ENCODE measurements at regions not wholly inside any gene's neighbourhood (a gene's known extent, or its start where the extent isn't known, plus 50 kb on each side); places are given as distances from the start of the nearest gene placed in this dataset.

GRCh38 chr4:12265554-12265953, 836.9 kb upstream of the HS3ST1 start:
- DNase-seq (ENCODE audit: insufficient read length, low spot score) (no peak), FAIRE-seq (no peak)

- FAIRE-seq (no peak), DNase-seq (ENCODE audit: insufficient read length, low spot score) (no peak)
Observed at GRCh38 chr4:12260453-12260852, 831.8 kb upstream of the HS3ST1 start.

GRCh38 chr4:12244973-12245372, 816.3 kb upstream of the HS3ST1 start:
- no peak for FAIRE-seq
- DNase-seq (ENCODE audit: insufficient read length, low spot score), result no peak

- DNase-seq (ENCODE audit: insufficient read length, low spot score) (no peak), FAIRE-seq (no peak)
Observed at GRCh38 chr4:12242354-12242753, 813.7 kb upstream of the HS3ST1 start.

- FAIRE-seq (no peak), DNase-seq (ENCODE audit: insufficient read length, low spot score) (no peak)
Observed at GRCh38 chr4:12239897-12240636, 811.4 kb upstream of the HS3ST1 start.

GRCh38 chr4:12231098-12231497, 802.4 kb upstream of the HS3ST1 start:
- DNase-seq (ENCODE audit: insufficient read length, low spot score) (no peak), FAIRE-seq (no peak)

- DNase-seq (ENCODE audit: insufficient read length, low spot score) (no peak), FAIRE-seq (no peak)
Observed at GRCh38 chr4:12221031-12221430, 792.3 kb upstream of the HS3ST1 start.

GRCh38 chr4:12211636-12212035, 782.9 kb upstream of the HS3ST1 start:
- DNase-seq (ENCODE audit: insufficient read length, low spot score) (no peak), FAIRE-seq (no peak)

GRCh38 chr4:12207396-12207795, 778.7 kb upstream of the HS3ST1 start:
- FAIRE-seq, result no peak

GRCh38 chr4:12206091-12206490, 777.4 kb upstream of the HS3ST1 start:
- FAIRE-seq, result no peak
- no peak for DNase-seq (ENCODE audit: insufficient read length, low spot score)

More at GRCh38 chr4:12207396-12207795, 778.7 kb upstream of the HS3ST1 start:
- DNase-seq (ENCODE audit: insufficient read length, low spot score), result no peak

- no peak for FAIRE-seq
Observed at GRCh38 chr4:12203945-12204344, 775.3 kb upstream of the HS3ST1 start.

GRCh38 chr4:12200226-12200625, 771.5 kb upstream of the HS3ST1 start:
- FAIRE-seq, result no peak
- no peak for DNase-seq (ENCODE audit: insufficient read length, low spot score)

More at GRCh38 chr4:12203945-12204344, 775.3 kb upstream of the HS3ST1 start:
- DNase-seq (ENCODE audit: insufficient read length, low spot score), result no peak

- FAIRE-seq, result no peak
- no peak for DNase-seq (ENCODE audit: insufficient read length, low spot score)
Observed at GRCh38 chr4:12186526-12186925, 757.8 kb upstream of the HS3ST1 start.

GRCh38 chr4:12178614-12179610, 750.2 kb upstream of the HS3ST1 start:
- DNase-seq (ENCODE audit: insufficient read length, low spot score) (no peak), FAIRE-seq (no peak)

GRCh38 chr4:12177416-12177815, 748.7 kb upstream of the HS3ST1 start:
- DNase-seq (ENCODE audit: insufficient read length, low spot score) (no peak), FAIRE-seq (no peak)

GRCh38 chr4:12173496-12173895, 744.8 kb upstream of the HS3ST1 start:
- no peak for FAIRE-seq
- DNase-seq (ENCODE audit: insufficient read length, low spot score), result no peak

- DNase-seq (ENCODE audit: insufficient read length, low spot score) (no peak), FAIRE-seq (no peak)
Observed at GRCh38 chr4:12172198-12172973, 743.7 kb upstream of the HS3ST1 start.

GRCh38 chr4:12170308-12170707, 741.6 kb upstream of the HS3ST1 start:
- no peak for DNase-seq (ENCODE audit: insufficient read length, low spot score)
- no peak for FAIRE-seq

GRCh38 chr4:12165616-12166015, 736.9 kb upstream of the HS3ST1 start:
- DNase-seq (ENCODE audit: insufficient read length, low spot score) (no peak), FAIRE-seq (no peak)

- FAIRE-seq, result no peak
- DNase-seq (ENCODE audit: insufficient read length, low spot score), result no peak
Observed at GRCh38 chr4:12146339-12146738, 717.6 kb upstream of the HS3ST1 start.

GRCh38 chr4:12145768-12146167, 717.1 kb upstream of the HS3ST1 start:
- DNase-seq (ENCODE audit: insufficient read length, low spot score), result no peak
- FAIRE-seq, result no peak
